HFFc6 (cell line): ENCODE measurements at regions not wholly inside any gene's neighbourhood (a gene's known extent, or its start where the extent isn't known, plus 50 kb on each side); places are given as distances from the start of the nearest gene placed in this dataset.

ENCODE experiments used
- DNase-seq: peaks from one replicate; pipeline ENCODE4 v3.0.0-alpha.2; 2018
- H3K27ac Mint-ChIP-seq: 2 replicates; pipeline ENCODE4 v1.8.0; 2020; ENCODE audit warnings: mild to moderate bottlenecking, mixed read lengths
- H3K27me3 Mint-ChIP-seq: 2 replicates; pipeline ENCODE4 v1.8.0; 2021; ENCODE audit warnings: mild to moderate bottlenecking, moderate library complexity, mixed read lengths; ENCODE audit not compliant: insufficient read depth
- H3K36me3 Mint-ChIP-seq: 2 replicates; pipeline ENCODE4 v1.8.0; 2021; ENCODE audit warnings: low read depth, mixed read lengths
- H3K4me1 Mint-ChIP-seq: 2 replicates; pipeline ENCODE4 v1.8.0; 2020; ENCODE audit warnings: low read depth, mixed read lengths
- H3K4me3 Mint-ChIP-seq: 2 replicates; pipeline ENCODE4 v1.8.0; 2020; ENCODE audit warnings: mild to moderate bottlenecking, moderate library complexity, mixed read lengths
- H3K9me3 Mint-ChIP-seq: 2 replicates; pipeline ENCODE4 v1.8.0; 2020; ENCODE audit warnings: mild to moderate bottlenecking, mixed read lengths
- TF ChIP-seq, protein P1 (sequence below): fragments of 200-600 bp; sonication (generic); IDR thresholded peaks from 2 replicates; pipeline ENCODE4 v1.5.0; 2021; ENCODE audit warnings: antibody characterized with exemption, mild to moderate bottlenecking

DNA sequence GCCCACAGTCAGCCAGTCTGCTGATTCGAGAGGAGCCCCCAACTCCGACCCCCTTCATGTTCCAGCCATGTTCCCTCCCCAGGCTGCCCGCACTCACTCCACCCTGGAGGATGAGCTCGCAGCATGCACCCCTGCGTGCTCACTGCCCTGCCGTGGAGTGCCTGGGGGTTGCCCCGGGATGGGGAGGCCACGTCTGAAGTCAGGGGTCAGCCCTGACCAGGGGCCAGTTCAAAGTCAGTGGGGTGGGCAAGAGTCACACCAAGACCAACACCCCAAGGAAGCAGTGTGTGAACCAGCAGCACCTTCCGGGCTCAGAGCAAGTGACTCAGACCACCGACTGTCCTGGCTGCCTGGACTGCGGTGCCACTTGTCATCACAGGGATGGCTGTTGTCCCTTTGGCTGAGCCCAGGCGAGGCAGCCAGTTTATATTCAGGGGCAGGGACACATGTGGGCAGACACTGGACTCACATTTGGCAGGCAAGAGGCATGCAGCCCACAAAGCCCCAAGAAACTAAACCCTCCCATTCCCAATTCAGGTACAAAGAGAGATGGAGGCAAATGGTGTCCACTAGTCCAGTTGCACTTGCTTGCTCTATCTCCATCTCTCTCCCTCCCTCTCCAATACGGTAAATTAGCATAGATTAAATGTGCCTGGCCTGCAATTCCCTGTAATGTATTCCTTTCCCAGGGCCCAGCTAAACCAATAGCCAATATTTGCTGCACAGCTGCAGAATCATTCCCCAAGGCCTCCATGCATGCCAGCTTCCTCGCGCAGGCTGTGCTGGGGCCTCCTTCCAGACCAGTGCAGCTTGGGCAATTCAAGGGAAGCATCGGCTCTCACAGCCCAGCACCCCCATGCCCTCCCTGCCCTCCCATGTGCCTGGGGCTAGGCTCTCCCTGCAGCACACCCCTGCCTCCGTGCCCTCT is 135.7 kb upstream of the IQSEC1 start:
- H3K9me3 Mint-ChIP-seq = no peaks in the 10 kb centered on the region
- no peaks in the 10 kb centered on the region for H3K4me1 Mint-ChIP-seq

DNA sequence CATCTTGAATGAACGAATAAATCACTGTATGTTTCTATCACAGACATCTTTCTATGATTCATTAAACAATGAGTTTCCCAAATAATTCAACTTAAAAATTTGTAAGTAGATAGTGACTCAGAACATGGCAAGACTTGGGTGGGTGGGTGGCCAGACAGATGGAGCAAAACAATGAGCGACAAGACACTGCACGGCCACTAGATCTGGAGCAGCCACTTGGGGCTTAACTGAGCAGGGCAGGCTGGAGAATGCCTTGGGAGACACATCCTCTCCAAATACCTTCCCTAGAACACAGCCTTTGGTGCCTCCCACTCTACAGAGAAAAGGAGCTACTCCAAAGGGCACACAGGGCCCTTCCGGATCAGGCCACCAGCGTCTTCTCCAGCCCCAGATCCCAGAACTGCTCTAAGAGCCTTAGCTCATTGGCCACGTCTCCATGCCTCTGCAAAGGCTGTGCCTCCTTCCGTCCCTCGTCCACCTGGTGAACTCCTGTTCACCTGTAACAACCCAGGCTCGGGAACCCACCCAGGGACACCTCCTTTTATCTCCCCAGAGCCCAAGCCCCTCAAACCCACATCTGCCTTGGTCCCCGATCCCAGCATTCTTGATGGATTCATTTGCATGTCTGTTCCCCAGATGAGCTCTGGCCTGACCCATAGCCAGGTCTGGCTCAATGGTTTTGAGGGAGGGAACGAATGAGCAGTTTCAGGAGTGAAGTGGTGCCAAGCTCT is 134.9 kb upstream of the IQSEC1 start:
- TF ChIP-seq, protein P1, sequence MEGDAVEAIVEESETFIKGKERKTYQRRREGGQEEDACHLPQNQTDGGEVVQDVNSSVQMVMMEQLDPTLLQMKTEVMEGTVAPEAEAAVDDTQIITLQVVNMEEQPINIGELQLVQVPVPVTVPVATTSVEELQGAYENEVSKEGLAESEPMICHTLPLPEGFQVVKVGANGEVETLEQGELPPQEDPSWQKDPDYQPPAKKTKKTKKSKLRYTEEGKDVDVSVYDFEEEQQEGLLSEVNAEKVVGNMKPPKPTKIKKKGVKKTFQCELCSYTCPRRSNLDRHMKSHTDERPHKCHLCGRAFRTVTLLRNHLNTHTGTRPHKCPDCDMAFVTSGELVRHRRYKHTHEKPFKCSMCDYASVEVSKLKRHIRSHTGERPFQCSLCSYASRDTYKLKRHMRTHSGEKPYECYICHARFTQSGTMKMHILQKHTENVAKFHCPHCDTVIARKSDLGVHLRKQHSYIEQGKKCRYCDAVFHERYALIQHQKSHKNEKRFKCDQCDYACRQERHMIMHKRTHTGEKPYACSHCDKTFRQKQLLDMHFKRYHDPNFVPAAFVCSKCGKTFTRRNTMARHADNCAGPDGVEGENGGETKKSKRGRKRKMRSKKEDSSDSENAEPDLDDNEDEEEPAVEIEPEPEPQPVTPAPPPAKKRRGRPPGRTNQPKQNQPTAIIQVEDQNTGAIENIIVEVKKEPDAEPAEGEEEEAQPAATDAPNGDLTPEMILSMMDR = no peak
- Mint-ChIP-seq H3K4me3 (no peak overlapping the region), H3K27ac (no peak overlapping the region), H3K9me3 (no peaks in the 10 kb centered on the region), H3K4me1 (no peaks in the 10 kb centered on the region), H3K27me3 (peaks cover 70% of the 10 kb centered on the region), H3K36me3 (no peaks in the 10 kb centered on the region)
- DNase-seq = no peak

More for the DNA sequence above, 135.7 kb upstream of the IQSEC1 start:
- H3K4me3 Mint-ChIP-seq = no peak overlapping the region
- DNase-seq = no peak
- no peak overlapping the region for H3K27ac Mint-ChIP-seq
- TF ChIP-seq, protein P1 = no peak
- no peaks in the 10 kb centered on the region for H3K36me3 Mint-ChIP-seq
- H3K27me3 Mint-ChIP-seq = peaks cover 71% of the 10 kb centered on the region

DNA sequence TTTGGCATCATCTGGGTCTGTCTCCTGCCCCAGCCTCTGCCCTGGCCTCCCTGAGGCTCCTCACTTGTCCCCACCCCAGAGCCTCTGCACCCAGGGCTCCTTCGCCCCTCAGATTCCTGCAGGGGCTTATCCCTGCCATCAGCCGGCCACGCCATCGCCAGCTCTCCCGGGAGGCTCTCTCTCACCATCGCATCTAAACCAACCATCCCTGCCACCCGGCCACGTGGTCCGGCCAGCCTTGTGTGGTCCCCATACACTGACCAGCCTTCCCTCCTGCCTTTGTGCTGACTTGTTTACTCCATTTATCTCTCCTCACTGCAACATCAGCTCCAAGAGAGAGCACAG is 134.3 kb upstream of the IQSEC1 start:
- TF ChIP-seq, protein P1 = no peak
- no peak overlapping the region for H3K4me3 Mint-ChIP-seq
- no peak for DNase-seq
- peaks cover 67% of the 10 kb centered on the region for H3K27me3 Mint-ChIP-seq
- H3K9me3 Mint-ChIP-seq = no peaks in the 10 kb centered on the region
- no peak overlapping the region for H3K27ac Mint-ChIP-seq
- H3K36me3 Mint-ChIP-seq = no peaks in the 10 kb centered on the region
- no peaks in the 10 kb centered on the region for H3K4me1 Mint-ChIP-seq

DNA sequence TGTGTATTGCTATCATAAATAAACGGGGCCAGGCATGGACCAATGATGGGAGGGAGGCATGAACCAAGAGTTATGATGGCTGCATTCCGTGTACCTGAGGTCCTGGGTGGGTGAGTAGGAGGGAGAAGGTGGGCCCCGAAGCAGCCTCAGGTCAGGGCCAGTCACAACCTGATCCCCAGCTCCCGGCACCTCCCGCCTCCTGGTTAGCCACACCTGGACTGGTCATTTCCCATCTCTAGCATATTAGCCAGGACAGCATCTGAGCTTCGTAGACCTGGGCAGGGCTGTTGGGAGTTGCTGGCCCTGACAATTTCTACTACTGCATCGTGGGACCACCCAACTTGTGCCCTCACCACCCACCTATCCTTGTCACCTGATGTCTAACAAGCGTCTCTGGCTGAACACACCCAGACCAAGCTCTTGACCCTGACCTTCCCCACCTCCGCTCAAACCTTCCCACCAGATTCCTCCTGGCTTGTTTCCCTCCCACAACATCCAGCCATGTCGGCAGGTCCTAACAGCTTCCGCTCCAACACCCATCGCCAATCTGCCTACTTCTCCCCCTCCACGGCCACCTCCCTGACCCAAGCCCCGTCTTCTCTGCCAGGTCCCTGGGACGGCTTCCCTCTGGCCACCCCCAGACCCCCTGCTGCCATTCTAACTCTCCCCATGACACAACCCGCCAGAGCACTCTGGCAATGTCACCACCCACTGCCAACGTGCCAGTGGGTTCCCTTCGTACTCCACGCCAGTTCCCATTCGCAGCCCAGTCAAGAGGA is 133.8 kb upstream of the IQSEC1 start:
- Mint-ChIP-seq H3K9me3 (no peaks in the 10 kb centered on the region), H3K36me3 (no peaks in the 10 kb centered on the region), H3K4me1 (no peaks in the 10 kb centered on the region), H3K27ac (no peak overlapping the region), H3K4me3 (no peak overlapping the region), H3K27me3 (peaks cover 66% of the 10 kb centered on the region)
- TF ChIP-seq, protein P1 = no peak
- DNase-seq = no peak

DNA sequence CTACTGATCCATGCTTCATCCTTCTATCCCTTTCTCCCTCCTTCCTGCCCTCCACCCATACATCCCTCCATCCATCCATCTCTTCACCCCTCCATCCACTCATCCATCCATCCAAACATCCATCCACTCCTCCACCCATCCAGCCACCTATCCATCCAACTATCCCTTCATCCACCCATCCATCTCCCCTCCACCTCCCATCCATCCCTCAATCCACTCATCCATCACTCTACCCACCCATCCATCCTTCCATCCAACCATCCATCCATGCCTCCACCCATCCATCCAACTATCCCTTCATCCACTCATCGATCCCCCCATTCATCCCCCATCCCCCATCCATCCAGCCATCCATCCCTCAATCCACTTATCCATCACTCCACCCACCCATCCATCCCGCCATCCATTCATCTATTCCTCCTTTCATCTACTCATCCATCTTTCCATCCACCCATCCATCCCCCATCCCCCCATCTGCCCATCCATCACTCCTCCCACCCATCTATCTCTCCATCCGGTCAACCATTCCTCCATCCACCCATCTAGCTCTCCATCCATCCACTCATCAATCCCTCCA is 132.4 kb upstream of the IQSEC1 start:
- Mint-ChIP-seq H3K9me3 (no peaks in the 10 kb centered on the region), H3K4me3 (no peak overlapping the region), H3K36me3 (no peaks in the 10 kb centered on the region), H3K4me1 (no peaks in the 10 kb centered on the region), H3K27ac (no peak overlapping the region), H3K27me3 (peaks cover 62% of the 10 kb centered on the region)
- DNase-seq = no peak
- TF ChIP-seq, protein P1 = no peak
